ENCODE measurements at regions not wholly inside any gene's neighbourhood (a gene's known extent, or its start where the extent isn't known, plus 50 kb on each side); places are given as distances from the start of the nearest gene placed in this dataset.

DNA sequence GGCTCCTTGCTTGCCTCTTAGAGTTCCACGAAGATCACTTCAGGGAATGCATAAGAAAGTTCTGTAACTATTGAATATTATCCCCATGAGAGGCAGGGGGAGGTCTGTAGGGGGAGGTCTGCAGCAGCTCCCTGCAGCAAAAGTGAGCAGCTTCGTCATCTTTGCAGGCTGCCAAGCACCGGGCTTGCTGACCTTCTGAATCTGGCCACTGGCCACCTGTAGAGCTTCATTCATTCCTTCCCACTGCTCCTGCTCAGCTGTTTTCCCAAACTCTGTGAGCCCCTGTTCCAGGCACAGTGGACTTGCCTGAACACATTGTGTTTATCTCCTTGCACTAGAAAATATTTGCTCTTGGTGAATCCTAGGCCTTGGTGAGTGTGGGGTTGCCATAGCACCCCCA is 443.3 kb downstream of the HAPSTR1 start:
- TF ChIP-seq, protein P1, sequence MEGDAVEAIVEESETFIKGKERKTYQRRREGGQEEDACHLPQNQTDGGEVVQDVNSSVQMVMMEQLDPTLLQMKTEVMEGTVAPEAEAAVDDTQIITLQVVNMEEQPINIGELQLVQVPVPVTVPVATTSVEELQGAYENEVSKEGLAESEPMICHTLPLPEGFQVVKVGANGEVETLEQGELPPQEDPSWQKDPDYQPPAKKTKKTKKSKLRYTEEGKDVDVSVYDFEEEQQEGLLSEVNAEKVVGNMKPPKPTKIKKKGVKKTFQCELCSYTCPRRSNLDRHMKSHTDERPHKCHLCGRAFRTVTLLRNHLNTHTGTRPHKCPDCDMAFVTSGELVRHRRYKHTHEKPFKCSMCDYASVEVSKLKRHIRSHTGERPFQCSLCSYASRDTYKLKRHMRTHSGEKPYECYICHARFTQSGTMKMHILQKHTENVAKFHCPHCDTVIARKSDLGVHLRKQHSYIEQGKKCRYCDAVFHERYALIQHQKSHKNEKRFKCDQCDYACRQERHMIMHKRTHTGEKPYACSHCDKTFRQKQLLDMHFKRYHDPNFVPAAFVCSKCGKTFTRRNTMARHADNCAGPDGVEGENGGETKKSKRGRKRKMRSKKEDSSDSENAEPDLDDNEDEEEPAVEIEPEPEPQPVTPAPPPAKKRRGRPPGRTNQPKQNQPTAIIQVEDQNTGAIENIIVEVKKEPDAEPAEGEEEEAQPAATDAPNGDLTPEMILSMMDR (IDR thresholded peaks at IDR 0.05; ENCODE audit: extremely low read depth in 1 of 2, insufficient read depth in 1 of 2, low read depth in 1 of 2, low read length in 2 of 2) = no peak
- no peak for TF ChIP-seq POLR2A (IDR thresholded peaks at IDR 0.05; ENCODE audit: low read depth, low read length)
- TF ChIP-seq EZH2 (IDR thresholded peaks at IDR 0.05; ENCODE audit: borderline replicate concordance, low read depth, low read length, severe bottlenecking) = no peak
- TF ChIP-seq, protein P2, sequence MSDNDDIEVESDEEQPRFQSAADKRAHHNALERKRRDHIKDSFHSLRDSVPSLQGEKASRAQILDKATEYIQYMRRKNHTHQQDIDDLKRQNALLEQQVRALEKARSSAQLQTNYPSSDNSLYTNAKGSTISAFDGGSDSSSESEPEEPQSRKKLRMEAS (IDR thresholded peaks at IDR 0.05; ENCODE audit: insufficient read depth, insufficient read length) = no peak
- TF ChIP-seq POLR2AphosphoS5 (IDR thresholded peaks at IDR 0.05; ENCODE audit: insufficient read depth, low read depth, low read length) = no peak
